GM12891 (cell line): ENCODE measurements at regions not wholly inside any gene's neighbourhood (a gene's known extent, or its start where the extent isn't known, plus 50 kb on each side); places are given as distances from the start of the nearest gene placed in this dataset.

Experiments used
- PAX5 ChIP-seq: IDR thresholded peaks from 2 replicates; pipeline ENCODE4 v1.6.1; 2011; ENCODE audit warnings: low read length, moderate library complexity, mild to moderate bottlenecking; ENCODE audit not compliant: insufficient read depth, severe bottlenecking
- POLR2A ChIP-seq: IDR thresholded peaks from 2 replicates; pipeline ENCODE4 v1.6.1; 2011; ENCODE audit warnings: low read depth, low read length, control low read depth
- POLR2AphosphoS5 ChIP-seq: IDR thresholded peaks from 2 replicates; pipeline ENCODE4 v1.6.1; 2011; ENCODE audit warnings: low read depth, low read length, control low read depth
- POU2F2 ChIP-seq: IDR thresholded peaks from 2 replicates; pipeline ENCODE4 v1.6.1; 2011; ENCODE audit warnings: low read depth, mild to moderate bottlenecking, control low read depth, low read length, moderate library complexity
- SPI1 ChIP-seq: IDR thresholded peaks from 2 replicates; pipeline ENCODE4 v1.6.1; 2011; ENCODE audit warnings: low read depth, low read length, control low read depth
- TAF1 ChIP-seq: IDR thresholded peaks from 2 replicates; pipeline ENCODE4 v1.6.1; 2011; ENCODE audit warnings: low read depth, low read length, control low read depth

DNA sequence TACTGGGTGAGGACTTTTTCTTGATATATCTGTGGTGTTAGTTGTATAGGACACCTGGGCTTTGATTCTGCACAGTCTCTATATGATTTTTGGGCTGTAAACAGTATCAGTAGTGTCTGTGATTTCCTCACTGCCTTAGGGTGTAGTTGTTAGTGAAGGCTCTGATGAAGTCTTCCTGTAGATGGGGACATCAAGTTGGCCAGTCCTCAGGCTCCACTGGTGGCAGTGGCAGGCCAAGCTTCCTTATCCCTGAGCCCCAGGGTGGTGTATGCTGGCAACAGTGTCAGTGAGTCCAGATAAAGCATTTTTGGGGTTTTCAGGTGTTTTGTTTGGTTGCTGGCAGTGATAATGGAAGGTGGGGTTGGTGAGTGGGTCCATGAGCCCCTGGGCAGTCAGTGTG, 961.4 kb downstream of the DSC3 start:
- TF ChIP-seq SPI1: no peak
- no peak for TF ChIP-seq TAF1
- TF ChIP-seq POLR2AphosphoS5: no peak
- no peak for TF ChIP-seq POLR2A
- TF ChIP-seq PAX5: no peak
- TF ChIP-seq POU2F2: no peak
